HG02759 (cell line): ENCODE measurements at regions not wholly inside any gene's neighbourhood (a gene's known extent, or its start where the extent isn't known, plus 50 kb on each side); places are given as distances from the start of the nearest gene placed in this dataset.

Experiments
- ATAC-seq: cut with Tn5 transposase; IDR thresholded peaks from one replicate; pipeline ENCODE4 v1.9.1; 2021; ENCODE audit warnings: mild to moderate bottlenecking, moderate library complexity; ENCODE audit not compliant: unreplicated experiment

DNA sequence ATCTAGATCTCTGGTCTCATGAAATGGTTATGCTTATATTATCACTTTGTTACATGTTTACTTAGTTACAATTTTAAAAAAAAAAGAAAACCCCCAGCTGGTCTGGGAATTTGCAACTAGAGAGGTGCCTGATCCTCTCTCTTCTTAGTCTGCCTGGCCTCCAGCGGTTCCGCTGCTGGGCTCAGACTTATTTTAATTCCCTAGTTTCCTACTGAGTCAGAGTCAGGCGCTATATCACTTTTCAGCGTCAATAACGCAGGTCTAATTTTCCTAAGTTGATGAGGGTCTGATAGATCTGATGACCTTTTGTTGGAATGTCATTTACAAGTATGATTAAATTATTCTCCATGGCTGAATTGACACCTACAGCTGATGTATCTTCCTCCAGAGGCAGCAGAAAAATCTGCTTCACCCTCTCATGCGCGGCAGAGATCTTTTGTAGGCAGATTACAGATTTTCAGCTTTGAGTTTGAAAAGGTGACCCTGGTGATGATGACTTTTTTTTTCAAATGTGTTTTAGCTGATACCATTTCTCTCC, 391.0 kb downstream of the CBLN4 start:
- no peak for ATAC-seq

DNA sequence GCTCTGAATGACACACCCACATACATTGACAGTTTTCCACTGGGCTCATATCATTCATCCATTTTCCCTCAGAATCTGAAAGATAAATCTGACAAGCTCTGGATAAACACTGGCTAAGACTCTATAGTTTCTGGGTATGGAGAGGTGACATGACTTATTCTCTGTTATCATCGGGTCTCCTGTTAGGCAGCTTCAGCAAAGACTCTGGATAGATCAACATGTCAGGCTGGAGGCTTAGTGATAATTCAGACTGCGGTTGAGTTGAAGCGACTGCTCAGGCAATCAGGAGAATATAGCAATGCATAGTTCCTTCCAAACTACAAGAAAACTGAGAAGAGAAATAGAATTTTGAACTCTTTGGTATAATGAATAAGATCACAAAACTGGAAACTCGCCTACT, 394.6 kb downstream of the CBLN4 start:
- ATAC-seq: no peak

DNA sequence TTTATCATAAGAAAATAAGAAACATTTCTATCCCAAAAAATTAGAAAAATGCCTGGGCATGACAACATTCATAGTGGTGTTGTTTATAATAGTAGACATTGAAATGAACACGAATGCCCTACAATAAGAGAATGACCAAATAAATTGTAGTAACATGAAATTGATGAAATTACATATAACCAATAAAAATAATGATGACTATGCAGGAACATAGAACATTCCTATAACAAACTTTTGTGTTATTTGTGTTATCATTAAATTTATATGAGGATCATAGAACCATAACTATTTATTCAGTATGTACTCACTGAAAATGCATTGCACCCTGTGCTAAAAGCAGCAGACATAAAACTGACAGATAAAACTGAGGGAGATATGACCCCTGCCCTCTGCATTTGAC, 399.7 kb downstream of the CBLN4 start:
- ATAC-seq: no peak

DNA sequence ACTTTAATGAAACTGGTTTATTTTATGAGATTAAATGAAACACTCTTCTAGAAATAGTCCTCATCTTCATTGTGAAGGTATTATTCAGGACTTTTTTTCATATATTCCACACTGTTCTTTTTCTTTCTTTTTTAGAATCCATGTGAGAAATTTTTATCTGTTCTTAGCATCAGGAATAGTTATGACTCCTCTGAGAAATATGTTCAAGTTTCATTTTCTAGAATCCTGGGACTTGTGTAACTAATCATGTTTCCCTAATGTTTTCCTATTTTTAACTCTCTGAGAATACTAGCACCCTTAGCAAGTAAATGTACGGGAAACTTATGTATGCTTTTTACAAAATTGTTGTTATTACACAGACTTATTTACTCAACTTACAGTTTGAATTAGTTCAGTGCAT, 407.8 kb downstream of the CBLN4 start:
- no peak for ATAC-seq

DNA sequence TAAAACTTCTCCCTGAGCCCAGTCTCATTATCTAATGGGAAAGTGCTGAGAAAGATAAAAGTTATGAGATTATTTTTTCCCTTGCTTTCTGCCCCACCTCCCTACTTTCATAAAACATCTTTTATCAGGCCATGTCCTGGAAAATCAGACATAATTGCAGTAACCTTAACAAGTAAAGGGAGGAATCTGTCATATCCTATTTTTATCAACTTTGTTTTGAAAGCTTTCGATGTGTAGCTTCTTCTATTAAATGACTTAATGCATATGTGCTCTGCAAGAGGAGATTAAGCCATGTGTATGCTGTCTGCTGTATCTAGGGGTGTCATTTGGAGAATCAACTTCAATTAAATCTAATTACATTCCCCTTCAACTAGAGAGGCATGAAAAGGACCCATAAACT, 408.9 kb downstream of the CBLN4 start:
- ATAC-seq: no peak

DNA sequence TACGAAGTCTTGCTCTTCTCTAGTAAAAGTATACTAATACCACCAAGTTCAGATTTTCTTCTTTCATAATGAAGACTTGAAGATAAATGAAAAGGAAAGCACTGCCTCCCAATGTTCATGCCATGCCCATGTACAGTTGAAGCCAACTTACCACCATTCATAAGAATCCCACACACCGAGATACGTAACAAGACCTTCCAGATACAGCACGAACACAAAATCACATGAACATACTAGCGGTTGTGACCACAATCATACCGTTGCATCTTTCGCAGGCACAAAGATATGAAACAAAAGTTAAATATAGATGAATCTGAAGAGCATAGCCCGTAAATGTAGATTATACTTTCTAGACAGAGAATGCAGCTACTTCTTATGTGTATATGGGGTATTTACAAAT, 412.5 kb downstream of the CBLN4 start:
- ATAC-seq: no peak

DNA sequence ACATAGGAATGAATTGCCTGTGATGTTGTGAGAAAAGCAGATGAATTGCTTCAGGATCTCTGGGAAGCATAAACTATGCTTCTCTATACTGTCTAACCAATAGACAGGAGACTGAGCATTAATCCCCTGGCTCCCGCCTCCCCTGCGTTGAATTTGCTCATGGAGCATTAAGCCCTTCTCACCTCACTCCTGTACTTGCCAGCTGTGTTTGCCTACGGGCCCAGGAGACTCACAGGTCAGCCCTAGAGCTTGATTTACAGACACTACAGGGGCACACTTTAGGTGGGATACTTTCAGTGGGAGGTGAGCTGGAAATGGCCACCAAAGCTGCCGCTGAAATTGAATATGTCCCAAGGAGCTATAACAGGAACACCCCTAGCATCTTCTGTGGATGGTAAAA, 418.7 kb downstream of the CBLN4 start:
- no peak for ATAC-seq

DNA sequence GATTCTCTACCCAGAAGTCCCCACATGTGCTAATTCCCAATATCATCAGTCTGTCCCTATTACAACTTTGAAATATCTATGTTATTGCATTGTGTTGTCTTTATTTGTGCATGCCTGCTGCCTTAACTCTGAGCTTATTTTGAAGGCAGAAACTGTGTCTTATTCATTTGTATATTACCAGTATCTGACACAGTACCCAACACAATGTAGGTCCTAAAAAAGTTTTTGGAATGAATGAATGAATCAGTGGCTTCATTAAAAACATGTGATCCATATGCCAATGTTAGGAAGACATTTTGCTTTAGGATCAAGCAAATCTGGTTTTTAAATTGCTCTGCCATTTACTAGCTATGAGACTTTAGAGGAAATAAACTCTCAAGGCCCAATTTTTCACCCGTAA, 420.4 kb downstream of the CBLN4 start:
- no peak for ATAC-seq

DNA sequence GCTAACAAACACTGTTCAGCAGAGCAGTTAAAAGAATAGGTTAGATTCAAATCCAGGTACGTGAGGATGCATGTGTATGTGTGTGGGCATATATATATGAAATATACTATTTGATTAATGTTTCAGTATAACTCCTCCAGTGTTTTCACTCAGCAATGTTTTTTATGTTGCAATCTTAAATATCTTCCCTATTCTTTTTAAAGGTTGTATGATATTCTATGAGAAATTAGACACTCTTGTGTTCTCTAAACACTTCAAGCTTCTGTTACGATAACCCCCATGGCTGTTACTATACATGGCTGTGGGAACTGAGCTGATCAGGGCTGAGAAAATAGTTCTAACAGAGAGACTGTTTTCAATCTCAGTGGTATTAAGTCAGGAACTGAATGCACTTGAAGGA, 421.0 kb downstream of the CBLN4 start:
- ATAC-seq: no peak

GRCh38 chr20:55583036-55583435, 422.3 kb downstream of the CBLN4 start:
- no peak for ATAC-seq

DNA sequence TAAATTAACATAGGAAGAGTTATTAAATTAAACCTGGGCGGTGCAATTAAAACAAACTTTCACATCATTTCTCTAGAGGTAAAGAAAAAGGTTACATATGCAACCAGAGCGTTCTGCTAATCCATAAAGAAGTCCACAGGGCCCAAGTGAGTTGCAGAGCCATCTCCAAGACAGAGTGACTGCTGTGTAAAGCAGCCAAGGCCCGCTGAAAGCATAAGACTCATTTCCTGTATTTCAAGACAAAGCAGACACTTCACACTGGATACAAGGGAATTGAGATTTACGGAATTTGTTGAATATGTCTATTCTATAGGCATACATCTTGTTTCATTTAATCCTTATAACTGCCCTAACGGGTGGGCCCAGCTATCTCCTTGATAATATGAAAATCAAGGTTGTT, 422.8 kb downstream of the CBLN4 start:
- no peak for ATAC-seq

DNA sequence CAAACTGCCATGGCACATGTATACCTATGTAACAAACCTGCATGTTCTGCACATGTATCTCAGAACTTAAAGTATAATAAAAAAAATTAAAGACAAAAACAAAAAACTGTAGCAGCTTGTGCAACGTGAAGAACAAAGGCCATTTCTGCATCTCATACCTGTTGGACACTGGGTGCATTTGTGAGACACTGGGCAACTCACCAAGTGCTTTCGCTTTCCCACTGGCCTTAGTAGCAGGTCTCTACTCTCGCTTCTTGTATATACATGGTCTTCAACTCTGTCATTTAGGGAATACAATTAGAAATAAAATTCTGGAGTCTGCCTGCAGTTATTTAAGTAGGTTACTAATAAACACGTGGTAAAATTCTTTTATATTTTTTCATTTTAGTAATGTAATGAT, 423.8 kb downstream of the CBLN4 start:
- no peak for ATAC-seq

DNA sequence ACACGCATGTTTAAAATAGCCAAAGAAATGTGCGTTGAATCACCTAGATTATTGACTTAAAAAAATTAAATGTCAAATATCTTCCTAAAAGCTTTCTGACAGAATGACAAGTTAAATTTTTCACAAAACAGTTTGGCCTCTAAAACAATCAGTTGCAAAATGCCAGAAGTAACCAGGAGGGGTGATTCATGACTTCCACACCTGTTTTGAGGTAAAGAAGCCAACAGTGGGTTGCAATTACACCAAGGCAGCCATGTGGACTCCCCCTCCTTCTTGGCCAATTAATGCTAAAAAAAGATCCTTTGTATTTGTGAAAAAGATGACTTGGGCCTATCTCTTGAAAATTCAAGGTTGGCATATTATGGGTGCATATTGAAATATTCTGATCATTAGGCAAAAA, 424.8 kb downstream of the CBLN4 start:
- no peak for ATAC-seq

GRCh38 chr20:55579802-55580201, 425.5 kb downstream of the CBLN4 start:
- ATAC-seq: no peak

DNA sequence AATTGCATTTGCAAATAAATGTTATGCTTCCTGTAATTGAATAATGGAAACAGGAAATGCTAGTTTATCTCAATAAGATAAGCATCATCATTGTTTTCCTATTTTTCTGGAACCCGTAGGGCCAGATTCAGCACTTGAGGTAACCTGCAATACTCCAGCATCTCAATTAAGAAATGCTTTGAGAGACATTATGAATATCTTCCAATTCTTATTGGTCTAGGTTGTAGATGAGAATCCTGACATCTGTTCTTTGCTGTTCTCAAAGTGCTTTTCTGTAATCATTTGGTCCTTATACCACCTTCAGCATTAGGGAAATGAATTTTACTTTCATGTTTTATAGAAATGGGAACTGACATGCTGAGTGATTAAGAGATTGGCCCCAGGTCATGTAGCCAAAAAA, 428.3 kb downstream of the CBLN4 start:
- no peak for ATAC-seq

DNA sequence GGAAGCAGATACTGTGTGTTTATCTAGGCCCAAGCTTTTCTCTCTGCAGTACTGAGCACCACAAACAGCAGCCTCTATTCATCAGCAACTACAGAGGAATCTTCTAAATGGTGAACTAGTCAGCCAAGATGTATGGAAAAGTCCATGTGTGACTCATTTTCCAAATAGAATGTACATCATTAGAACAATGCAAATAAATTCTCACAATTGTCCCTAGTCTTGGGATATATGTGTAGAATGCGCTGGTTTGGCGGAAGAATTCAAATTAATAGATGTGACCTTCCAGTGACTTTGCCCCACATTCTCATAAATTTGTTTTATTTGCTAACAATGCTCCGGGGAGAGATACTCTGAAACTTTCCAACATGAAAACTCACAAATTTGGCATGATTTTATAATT, 436.2 kb downstream of the CBLN4 start:
- no peak for ATAC-seq

DNA sequence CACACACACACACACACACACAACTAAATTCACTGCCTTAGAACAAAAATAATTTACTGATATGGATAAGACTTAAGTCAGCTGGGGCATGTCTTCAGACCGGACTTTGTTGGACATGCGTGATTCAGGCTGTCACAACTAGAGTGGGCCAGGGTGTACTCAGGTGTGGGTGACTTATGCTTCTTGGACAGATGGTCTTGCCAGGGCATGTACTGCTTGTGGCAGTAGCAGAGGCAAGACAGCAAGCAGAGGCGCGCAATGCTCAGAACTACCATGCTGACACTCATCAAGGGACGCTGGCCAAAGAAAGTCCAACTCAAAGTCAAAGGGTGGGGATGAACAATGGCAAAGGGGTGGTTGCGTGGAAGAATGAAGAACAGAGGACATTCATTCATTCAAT, 437.5 kb downstream of the CBLN4 start:
- ATAC-seq: no peak

- no peak for ATAC-seq
These were observed 440.1 kb downstream of the CBLN4 start for GRCh38 chr20:55565096-55565773.

- no peak for ATAC-seq
These were observed 444.1 kb downstream of the CBLN4 start for GRCh38 chr20:55561259-55561658.

DNA sequence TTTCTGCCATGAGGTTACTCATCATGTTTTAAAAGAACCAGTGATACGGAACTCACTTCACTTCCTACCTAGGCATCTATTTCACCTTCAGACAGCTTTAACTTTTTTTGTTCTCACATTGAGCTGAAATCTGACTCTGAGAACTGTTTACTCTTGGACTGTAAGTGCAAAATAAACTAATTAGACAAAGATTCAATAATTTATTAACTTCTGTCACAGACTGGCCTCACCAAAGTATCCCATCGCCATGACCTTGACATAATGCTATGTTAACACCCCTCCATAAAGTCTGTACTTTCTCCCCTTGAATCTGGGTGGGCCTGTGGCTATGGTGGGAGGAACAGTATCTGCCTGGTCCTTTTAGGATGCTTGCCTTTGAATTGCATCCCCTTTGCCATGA, 448.1 kb downstream of the CBLN4 start:
- no peak for ATAC-seq

DNA sequence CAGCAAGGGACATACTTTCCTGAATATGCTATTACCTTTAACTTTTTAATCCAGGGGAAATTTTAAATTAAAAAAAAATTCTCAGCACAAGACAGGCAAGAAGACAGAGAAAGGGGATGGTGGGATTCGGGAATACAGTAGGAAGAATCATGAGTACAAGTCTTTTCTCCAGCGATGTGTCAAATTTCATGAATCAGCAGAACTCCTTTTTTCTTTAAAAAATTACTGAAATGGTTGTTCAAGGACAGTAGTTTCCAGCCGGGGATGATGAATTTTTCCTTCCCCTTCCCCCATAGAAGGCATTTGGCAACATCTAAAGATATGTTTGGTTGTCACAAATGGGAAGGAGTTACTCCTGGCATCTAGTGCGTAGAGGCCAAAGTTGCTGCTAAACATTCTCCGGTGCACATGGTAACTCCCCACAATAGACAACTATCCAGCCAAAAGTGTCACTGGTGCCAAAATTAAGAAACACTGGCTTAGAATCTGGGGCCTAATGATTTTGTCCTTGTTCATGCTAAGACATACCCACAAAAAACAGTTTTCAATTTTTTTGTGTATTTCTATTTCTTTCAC, 450.2 kb downstream of the CBLN4 start:
- no peak for ATAC-seq

- ATAC-seq: no peak
These were observed 460.7 kb downstream of the CBLN4 start for GRCh38 chr20:55544638-55545037.

GRCh38 chr20:55540486-55540885, 464.8 kb downstream of the CBLN4 start:
- ATAC-seq: no peak
